Kasumi-1 (cell line): ENCODE measurements at regions not wholly inside any gene's neighbourhood (a gene's known extent, or its start where the extent isn't known, plus 50 kb on each side); places are given as distances from the start of the nearest gene placed in this dataset.
A peak's percentile ranks its signal among the peaks of the same experiment; 100 is the strongest.

Experiments used
- DNase-seq, 2 experiments: peaks; one replicate each; lab custom pipeline; 2025; lab: John Stamatoyannopoulos, UW

DNA sequence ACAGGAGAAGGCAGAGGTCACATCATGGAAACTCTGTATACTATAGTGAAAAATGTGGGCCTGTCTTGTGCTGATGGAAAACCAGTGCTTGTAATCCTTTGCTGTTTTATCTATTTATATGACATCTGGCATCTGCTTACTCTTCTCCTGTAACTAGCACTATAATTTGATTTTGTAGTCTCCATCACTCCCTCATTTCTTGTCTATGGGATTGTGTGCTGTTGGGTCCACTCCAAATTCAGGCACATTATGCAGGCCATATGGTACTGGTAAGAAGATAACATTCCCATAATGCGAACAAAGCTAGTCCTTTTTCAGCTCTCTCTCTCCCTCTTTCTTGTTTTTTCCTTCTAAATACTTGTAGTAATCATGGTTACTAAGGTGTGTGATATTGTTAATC is 581.2 kb upstream of the IGFBP7 start:
- DNase-seq = no peak

- DNase-seq = no peak
These were observed 579.6 kb upstream of the IGFBP7 start for GRCh38 chr4:57689693-57690205.

- no peak for DNase-seq
These were observed 572.1 kb upstream of the IGFBP7 start for GRCh38 chr4:57682275-57682674.

DNA sequence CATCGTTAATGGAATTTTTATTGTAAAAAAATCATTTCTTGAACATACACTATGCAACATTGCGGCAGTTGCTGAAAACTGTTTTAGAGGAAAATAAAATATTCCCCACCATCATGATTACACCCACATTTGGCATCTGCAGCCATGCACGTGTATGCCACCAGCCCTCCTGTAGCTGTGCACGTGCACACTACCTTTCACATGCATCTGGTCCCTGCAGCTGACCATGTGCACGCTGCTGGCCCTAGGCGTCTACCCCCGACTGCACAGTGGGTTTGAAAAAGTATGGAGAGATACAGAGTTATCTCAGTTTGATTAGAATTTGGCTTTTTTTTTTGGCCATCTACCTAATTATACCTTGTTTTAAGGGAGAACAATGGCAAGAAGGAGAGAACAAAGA is 569.8 kb upstream of the IGFBP7 start:
- DNase-seq = no peak

DNA sequence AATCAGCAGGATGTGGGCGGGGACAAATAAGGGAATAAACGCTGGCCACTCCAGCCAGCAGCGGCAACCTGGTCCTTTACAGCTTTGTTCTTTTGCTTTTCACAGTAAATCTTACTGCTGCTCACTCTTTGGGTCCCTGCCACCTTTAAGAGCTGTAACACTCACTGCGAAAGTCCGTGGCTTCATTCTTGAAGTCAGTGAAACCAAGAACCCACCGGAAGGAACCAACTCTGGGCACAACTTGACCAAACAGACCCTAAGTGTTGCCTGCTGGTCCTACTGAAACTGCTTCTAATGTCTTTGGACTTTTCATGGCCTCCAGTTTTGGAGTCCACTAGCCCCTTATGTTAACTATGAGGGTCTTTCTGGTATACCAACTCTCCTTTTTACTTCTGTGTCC is 566.2 kb upstream of the IGFBP7 start:
- DNase-seq = no peak

DNA sequence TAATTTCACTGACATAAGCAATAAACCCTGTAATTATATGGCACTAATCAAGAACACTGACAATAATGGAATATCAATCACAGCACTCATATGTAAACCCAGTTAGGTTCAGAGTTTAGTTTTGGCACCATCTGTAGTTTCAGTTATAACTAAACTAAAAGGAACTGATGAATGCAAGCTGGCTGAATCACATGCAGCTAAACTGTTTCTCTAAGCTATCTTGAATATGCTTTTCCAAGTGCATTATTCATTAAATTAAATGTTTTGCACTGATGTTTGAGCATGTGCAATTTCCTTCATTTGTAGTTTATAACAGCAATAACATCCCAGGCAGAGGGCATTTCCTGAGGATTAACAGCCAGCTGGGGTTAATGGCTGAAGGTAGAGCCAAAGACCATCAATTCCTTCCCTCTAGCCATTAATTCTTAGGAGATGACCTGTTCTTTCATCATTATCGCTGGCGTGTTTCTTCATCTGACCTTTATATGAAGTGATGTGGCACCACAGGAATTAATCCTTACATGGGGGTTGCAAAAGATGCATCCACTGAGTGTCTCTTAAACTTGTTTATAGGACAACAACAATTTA is 562.8 kb upstream of the IGFBP7 start:
- DNase-seq = no peak

DNA sequence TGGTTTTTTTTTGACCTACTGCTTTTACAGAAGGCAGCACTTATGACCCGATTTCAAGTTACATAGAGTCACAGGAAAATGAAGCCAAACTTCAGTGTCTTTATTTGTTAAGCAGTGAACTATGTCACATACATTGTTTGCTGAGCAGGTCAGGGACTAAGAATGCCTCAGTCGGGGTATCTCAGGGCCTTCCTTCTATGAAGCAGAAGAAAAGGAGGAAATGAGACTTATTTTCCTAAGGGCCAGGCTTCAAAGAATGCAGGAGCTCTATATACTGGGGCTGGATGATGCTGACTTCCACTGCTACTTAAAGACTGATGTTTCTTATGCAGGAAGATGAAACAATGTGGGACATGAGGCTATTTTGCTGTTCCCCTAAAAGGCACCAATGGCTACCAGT is 558.4 kb upstream of the IGFBP7 start:
- DNase-seq = no peak

GRCh38 chr4:57665806-57666205 is 555.6 kb upstream of the IGFBP7 start:
- no peak for DNase-seq

GRCh38 chr4:57661517-57662090 is 551.4 kb upstream of the IGFBP7 start:
- no peak for DNase-seq

- DNase-seq = no peak
These were observed 548.5 kb upstream of the IGFBP7 start for GRCh38 chr4:57658673-57659072.

DNA sequence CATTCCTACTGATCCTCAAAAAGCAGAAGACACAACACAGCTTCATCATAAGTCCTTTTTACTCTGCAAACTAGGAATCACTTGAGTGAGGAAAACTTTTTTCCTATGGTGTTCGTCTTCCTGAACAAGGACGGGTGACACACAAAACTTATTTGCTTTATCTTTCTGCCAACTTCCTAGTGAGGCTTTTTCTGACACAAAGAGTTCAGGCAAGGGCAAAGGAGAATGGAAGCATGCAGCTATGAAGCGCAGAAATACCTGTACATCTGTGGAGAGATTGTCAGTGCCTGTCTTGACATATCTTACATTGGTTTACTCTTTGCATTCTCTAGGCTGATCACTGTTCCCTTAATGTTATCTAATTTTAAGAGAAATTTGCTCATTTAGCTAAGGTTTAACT is 548.0 kb upstream of the IGFBP7 start:
- DNase-seq = no peak

DNA sequence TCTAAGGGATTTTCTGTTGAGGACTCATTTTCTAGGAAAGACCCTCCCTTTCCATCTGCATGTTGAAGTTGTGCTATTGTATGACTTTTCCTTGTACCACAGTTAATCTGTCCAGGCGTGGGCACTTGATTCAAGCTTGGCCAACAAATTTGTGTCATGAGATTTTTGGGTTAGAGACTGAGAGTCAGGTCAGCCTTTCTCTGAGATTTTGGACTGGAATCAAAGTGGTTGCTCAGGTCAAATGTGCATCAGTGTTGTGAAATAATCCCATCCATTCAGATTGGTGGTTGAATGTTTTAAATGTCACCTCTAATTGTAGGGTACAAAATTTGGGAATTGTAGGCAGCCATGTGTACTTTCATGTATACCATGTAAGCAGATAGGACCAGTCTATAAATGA is 545.2 kb upstream of the IGFBP7 start:
- DNase-seq = no peak

GRCh38 chr4:57652779-57653178 is 542.6 kb upstream of the IGFBP7 start:
- DNase-seq = no peak

- no peak for DNase-seq
These were observed 530.4 kb upstream of the IGFBP7 start for GRCh38 chr4:57640391-57641100.

DNA sequence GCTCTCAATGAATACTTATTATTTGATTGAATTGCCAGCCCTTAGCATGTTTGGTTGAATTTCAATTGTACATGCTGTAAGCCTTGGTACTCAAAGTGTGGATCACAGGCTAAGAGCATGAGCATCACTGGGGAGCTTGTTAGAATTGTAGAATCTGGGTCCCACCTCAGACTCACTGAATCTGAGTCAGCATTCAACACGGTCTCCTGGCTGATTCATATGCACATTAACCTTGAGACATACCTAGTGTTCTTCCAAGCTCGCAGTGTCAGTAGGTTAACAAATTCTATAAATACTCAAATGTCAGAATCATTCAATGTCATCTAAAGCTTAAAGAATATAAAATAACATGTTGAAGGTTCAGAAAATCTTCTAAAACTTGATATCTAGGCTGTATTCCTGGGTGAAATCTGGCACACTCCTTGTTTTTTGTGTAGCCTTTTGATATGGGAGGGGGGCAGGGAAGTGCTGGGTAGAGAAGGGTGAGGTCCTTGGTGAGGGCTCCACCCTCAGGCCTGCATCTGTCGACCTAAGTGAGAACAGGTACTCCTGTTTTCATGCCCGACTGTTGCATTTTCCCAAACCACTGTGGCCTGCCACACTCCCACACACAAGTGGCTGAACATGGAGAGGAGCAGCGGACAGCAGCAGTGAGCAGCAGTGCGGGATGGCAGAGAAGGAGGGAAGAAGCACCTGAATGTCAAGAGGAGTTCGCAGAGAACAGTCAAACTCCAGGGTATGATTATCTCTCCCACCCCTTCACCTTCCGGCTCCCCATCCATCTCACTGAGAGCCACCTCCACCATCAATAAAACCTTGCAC is 529.6 kb upstream of the IGFBP7 start:
- DNase-seq = no peak

DNA sequence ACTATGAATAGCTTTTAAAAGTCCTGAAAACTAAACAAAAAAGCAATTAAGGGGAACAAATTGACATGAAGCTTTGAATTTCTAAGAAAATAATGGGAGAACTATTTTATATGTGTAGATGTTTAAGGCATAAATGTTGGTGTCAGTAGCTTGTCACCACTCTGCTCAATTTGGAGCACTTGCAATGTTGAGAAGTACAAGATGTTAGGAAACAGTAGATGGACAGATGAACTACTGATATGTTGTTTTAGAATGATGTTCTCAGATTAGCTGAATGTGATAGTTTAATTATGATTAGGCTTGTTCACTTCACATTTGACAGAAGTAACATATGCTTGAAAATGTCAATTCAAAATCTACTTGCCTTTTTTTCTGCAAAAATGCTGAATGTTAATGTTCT is 525.7 kb upstream of the IGFBP7 start:
- no peak for DNase-seq

DNA sequence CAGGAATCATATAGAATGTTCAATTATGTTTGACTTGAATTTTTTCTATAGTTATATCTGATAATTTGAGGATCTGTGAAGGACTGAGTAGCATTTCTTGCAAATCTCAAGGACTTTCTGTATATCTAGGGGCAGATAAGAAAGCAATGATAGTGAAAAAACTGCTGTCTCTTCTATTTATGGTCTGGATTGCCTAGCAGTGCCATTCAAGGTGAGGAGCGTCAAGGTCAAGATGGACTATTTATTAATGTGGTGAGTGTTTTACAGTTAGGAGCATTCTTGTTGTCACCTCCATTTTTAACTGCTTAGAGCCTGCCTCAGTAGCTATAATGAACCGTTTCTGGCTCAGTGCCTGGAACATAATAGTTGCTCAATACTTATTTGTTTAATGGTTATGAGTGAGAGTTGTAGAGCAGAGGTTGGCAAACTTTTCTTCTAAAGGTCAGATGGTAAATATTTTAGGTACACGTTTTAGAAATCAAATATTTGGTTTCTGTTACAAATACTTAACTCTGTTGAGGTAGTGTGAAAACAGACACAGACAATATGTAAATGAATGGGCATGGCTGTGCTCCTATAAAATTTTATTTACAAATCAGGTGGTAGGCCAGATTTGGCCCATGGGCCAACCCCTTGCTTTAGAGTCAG is 523.2 kb upstream of the IGFBP7 start:
- no peak for DNase-seq

DNA sequence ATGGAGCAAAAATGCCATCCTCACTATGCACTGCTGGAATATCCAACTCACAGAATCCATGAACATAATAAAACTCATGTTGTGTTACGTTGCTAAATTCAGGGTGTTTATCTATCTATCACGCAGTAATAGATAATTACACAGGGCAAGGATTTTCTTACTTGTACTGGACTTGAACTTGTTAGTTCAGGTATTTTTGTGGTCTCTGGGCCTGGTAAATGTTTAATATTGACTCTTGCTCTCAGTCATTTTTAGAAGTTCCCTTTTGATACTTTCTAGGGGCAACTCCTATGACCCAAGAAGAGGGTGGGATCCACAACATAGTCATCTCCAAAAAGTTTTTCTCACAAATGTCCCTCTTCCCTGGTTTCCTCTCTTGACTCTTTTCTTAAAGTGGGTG is 522.4 kb upstream of the IGFBP7 start:
- no peak for DNase-seq

DNA sequence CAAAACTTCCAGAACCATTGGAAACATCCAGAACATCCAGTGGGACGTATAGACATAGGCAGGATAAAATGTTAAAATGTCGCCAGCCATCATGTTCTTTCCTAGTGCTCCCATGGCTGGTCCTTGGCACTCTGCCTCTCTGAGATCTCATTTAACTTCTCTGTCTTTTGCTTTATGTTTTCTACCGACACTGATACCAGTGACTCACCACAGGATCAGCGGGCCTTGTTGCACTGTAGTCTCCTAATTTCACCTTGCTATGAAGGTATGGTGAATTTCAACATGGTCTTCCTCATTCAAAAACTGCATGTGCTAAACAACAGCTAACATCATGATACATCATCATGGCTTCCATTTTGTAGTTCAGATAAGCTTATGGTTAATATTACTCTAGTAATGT is 521.0 kb upstream of the IGFBP7 start:
- no peak for DNase-seq

- no peak for DNase-seq
These were observed 517.8 kb upstream of the IGFBP7 start for GRCh38 chr4:57628004-57628403.

- no peak for DNase-seq
These were observed 504.2 kb upstream of the IGFBP7 start for GRCh38 chr4:57614257-57614932.

GRCh38 chr4:57612279-57612678 is 502.1 kb upstream of the IGFBP7 start:
- DNase-seq = peak in 1 of 2 experiments; percentile 37
